Tibial nerve (tissue), 4 donors: ENCODE measurements at regions not wholly inside any gene's neighbourhood (a gene's known extent, or its start where the extent isn't known, plus 50 kb on each side); places are given as distances from the start of the nearest gene placed in this dataset.
"Not testable (repeated sequence)": the region's sequence is repeated elsewhere in the genome, so short reads cannot be mapped to it uniquely, and the experiment has no call there.

Source experiments
- DNase-seq, 2 donors: peaks; one replicate each; pipeline ENCODE4 v3.0.0-alpha.2; 2019; ENCODE audit warnings: low spot score in 2 of 2
- H3K27ac ChIP-seq, 4 donors: fragments of 200-600 bp; sonication (generic) in 3 of 4; one replicate each; pipeline ENCODE4 v1.5.1; 2017 to 2019; ENCODE audit warnings: mild to moderate bottlenecking in 1 of 4
- H3K27me3 ChIP-seq, 2 donors: fragments of 200-600 bp; sonication (generic) in 1 of 2; one replicate each; pipeline versions ENCODE4 v1.5.1 to v1.6.0; 2017 to 2019
- H3K36me3 ChIP-seq, 3 donors: fragments of 200-600 bp; sonication (generic); one replicate each; pipeline ENCODE4 v1.5.1; 2018 to 2019
- H3K4me1 ChIP-seq, 4 donors: fragments of 200-600 bp; sonication (generic) in 3 of 4; one replicate each; pipeline ENCODE4 v1.5.1; 2017 to 2019
- H3K4me3 ChIP-seq, 4 donors: fragments of 200-600 bp; sonication (generic) in 3 of 4; one replicate each; pipeline ENCODE4 v1.5.1; 2017 to 2019; ENCODE audit warnings: mild to moderate bottlenecking in 1 of 4, moderate library complexity in 1 of 4
- H3K9me3 ChIP-seq, 4 donors: fragments of 200-600 bp; sonication (generic) in 3 of 4; one replicate each; pipeline ENCODE4 v1.5.1; 2017 to 2019
- CTCF ChIP-seq, 5 experiments: fragments of 200-600 bp in 3 of 5; fragments of 450-650 bp in 2 of 5; sonication (generic) in 3 of 5; IDR thresholded peaks; one replicate each; pipeline ENCODE4 v1.5.1; 2016 to 2019; ENCODE audit warnings: antibody characterized with exemption in 5 of 5, mild to moderate bottlenecking in 3 of 5, moderate library complexity in 2 of 5
- EP300 ChIP-seq, 2 donors: sonication (generic); formaldehyde crosslinking; IDR thresholded peaks; one replicate each; pipeline ENCODE4 v1.6.1; 2017; ENCODE audit warnings: antibody characterized with exemption in 2 of 2, mild to moderate bottlenecking in 1 of 2
- POLR2A ChIP-seq, 2 donors: fragments of 450-650 bp; IDR thresholded peaks; one replicate each; pipeline ENCODE4 v1.6.1; 2017; ENCODE audit warnings: antibody characterized with exemption in 2 of 2, mild to moderate bottlenecking in 2 of 2, moderate library complexity in 2 of 2
- WGBS, 2 donors: methylation state at CpG; one replicate each; pipeline ENCODE4 v1.1.5; 2018; 5-methylcytosine and 5-hydroxymethylcytosine counted together

GRCh38 chr2:138421971-138422335 lies 79.6 kb upstream of the SPOPL start:
- TF ChIP-seq POLR2A (IDR thresholded peaks at IDR 0.05) (no peak), EP300 (IDR thresholded peaks at IDR 0.05) (no peak), CTCF (IDR thresholded peaks at IDR 0.05) (no peak)
- Histone ChIP-seq H3K36me3 (no peaks in the 10 kb centered on the region), H3K4me1 (peaks cover 0 to 18% (median 0%) of the 10 kb centered on the region in 4 donors), H3K27ac (no peak overlapping the region), H3K9me3 (peaks cover 0 to 13% (median 0%) of the 10 kb centered on the region in 4 donors), H3K27me3 (no peaks in the 10 kb centered on the region), H3K4me3 (no peak overlapping the region)
- no peak for DNase-seq

GRCh38 chr2:138423198-138423597 lies 78.4 kb upstream of the SPOPL start:
- Histone ChIP-seq H3K4me3 (no peak overlapping the region), H3K36me3 (no peaks in the 10 kb centered on the region), H3K27me3 (no peaks in the 10 kb centered on the region), H3K4me1 (peaks cover 0 to 18% (median 0%) of the 10 kb centered on the region in 4 donors), H3K9me3 (peaks cover 0 to 15% (median 0%) of the 10 kb centered on the region in 4 donors), H3K27ac (no peak overlapping the region)
- DNase-seq = no peak
- TF ChIP-seq POLR2A (IDR thresholded peaks at IDR 0.05) (no peak), CTCF (IDR thresholded peaks at IDR 0.05) (no peak), EP300 (IDR thresholded peaks at IDR 0.05) (no peak)
- 71 to 81% methylated on average over 2 of the region's 2 CpGs for WGBS, 2 donors

GRCh38 chr2:138423745-138424144 lies 77.8 kb upstream of the SPOPL start:
- H3K4me3 ChIP-seq = no peak overlapping the region
- TF ChIP-seq EP300 (IDR thresholded peaks at IDR 0.05) (no peak), CTCF (IDR thresholded peaks at IDR 0.05) (no peak), POLR2A (IDR thresholded peaks at IDR 0.05) (no peak)
- no peak overlapping the region for H3K27ac ChIP-seq
- H3K36me3 ChIP-seq = no peaks in the 10 kb centered on the region
- H3K27me3 ChIP-seq = no peaks in the 10 kb centered on the region
- no peak for DNase-seq
- WGBS, 2 donors = 62 to 66% methylated on average over 1 of the region's 1 CpG
- H3K9me3 ChIP-seq = peaks cover 0 to 15% (median 0%) of the 10 kb centered on the region in 4 donors
- H3K4me1 ChIP-seq = peaks cover 0 to 18% (median 0%) of the 10 kb centered on the region in 4 donors

- Histone ChIP-seq H3K27me3 (no peaks in the 10 kb centered on the region), H3K36me3 (no peaks in the 10 kb centered on the region), H3K27ac (no peak overlapping the region), H3K4me3 (no peak overlapping the region), H3K9me3 (peaks cover 0 to 15% (median 0%) of the 10 kb centered on the region in 4 donors), H3K4me1 (peaks cover 0 to 18% (median 0%) of the 10 kb centered on the region in 4 donors)
- no peak for TF ChIP-seq CTCF (IDR thresholded peaks at IDR 0.05)
- TF ChIP-seq POLR2A (IDR thresholded peaks at IDR 0.05) = no peak
- no peak for TF ChIP-seq EP300 (IDR thresholded peaks at IDR 0.05)
- 94 to 96% methylated on average over 4 of the region's 4 CpGs for WGBS, 2 donors
- DNase-seq = no peak
Observed at GRCh38 chr2:138424436-138425140, 77.0 kb upstream of the SPOPL start.

- Histone ChIP-seq H3K4me1 (peaks cover 0 to 16% (median 0%) of the 10 kb centered on the region in 4 donors), H3K9me3 (peaks cover 0 to 15% (median 0%) of the 10 kb centered on the region in 4 donors)
- H3K27me3 ChIP-seq, DNase-seq, H3K4me3 ChIP-seq, H3K27ac ChIP-seq, H3K36me3 ChIP-seq: not testable (repeated sequence)
- 88 to 90% methylated on average over 5 of the region's 5 CpGs for whole genome bisulfite sequencing, 2 donors
Observed at GRCh38 chr2:138426116-138426515, 75.5 kb upstream of the SPOPL start.
